Choroid plexus epithelial cell (primary cell): ENCODE measurements at regions not wholly inside any gene's neighbourhood (a gene's known extent, or its start where the extent isn't known, plus 50 kb on each side); places are given as distances from the start of the nearest gene placed in this dataset.

ENCODE experiments used
- DNase-seq: peaks from one replicate; pipeline ENCODE4 v3.0.0-alpha.2; 2010; ENCODE audit warnings: low read depth
- H3K4me3 ChIP-seq: 2 replicates; pipeline ENCODE4 v1.5.1; 2011; ENCODE audit warnings: low read depth, mild to moderate bottlenecking, control low read depth, low read length, moderate library complexity
- TF ChIP-seq, protein P1 (sequence below): conservative IDR thresholded peaks from 2 replicates; pipeline ENCODE4 v1.5.1; 2011; ENCODE audit warnings: low read depth, mild to moderate bottlenecking, control low read depth, inconsistent platforms, low read length, moderate library complexity

DNA sequence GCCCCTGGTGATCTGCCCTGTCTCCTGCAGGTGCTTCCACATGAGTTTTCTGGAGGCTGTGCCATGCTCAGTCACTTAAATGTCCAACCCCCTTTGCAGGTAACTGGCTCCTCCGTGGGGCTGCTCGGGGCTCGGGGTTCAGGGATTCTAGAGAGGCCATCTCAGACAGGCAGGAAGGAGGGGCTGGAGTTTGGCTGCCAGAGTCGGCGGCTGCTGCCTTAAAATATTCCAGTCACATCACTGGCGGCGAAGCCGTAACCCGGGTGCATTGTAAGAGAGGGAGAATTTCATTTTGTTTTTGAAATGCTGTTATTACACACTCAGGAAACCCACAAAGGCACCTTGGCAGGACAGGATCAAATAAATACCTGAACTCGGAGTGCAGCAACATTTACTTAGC, 212.9 kb upstream of the PMEPA1 start:
- TF ChIP-seq, protein P1, sequence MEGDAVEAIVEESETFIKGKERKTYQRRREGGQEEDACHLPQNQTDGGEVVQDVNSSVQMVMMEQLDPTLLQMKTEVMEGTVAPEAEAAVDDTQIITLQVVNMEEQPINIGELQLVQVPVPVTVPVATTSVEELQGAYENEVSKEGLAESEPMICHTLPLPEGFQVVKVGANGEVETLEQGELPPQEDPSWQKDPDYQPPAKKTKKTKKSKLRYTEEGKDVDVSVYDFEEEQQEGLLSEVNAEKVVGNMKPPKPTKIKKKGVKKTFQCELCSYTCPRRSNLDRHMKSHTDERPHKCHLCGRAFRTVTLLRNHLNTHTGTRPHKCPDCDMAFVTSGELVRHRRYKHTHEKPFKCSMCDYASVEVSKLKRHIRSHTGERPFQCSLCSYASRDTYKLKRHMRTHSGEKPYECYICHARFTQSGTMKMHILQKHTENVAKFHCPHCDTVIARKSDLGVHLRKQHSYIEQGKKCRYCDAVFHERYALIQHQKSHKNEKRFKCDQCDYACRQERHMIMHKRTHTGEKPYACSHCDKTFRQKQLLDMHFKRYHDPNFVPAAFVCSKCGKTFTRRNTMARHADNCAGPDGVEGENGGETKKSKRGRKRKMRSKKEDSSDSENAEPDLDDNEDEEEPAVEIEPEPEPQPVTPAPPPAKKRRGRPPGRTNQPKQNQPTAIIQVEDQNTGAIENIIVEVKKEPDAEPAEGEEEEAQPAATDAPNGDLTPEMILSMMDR, result no peak
- H3K4me3 ChIP-seq, result no peak overlapping the region
- DNase-seq, result no peak

GRCh38 chr20:57922083-57922482, 212.3 kb upstream of the PMEPA1 start:
- TF ChIP-seq, protein P1, result no peak
- no peak for DNase-seq

DNA sequence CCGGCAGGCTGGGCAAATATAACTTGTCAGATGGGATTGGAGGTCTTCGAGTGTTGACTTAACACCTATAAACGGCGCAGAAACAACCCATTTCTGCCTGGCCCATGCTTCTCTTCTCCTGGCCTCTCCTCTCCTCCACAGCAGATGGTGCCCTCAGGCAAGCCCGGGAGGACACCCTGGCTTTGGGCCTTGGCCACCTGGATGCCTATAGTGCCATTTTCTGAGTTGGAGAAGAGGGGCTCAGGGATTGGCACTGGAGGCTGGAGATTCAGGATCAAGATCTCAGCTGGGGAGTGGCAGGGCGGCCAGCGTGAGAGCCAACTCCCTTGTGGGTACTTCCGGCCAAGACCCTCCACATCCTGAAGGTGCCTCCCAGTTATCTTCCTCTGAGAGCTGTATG, 211.9 kb upstream of the PMEPA1 start:
- TF ChIP-seq, protein P1, result no peak
- no peak overlapping the region for H3K4me3 ChIP-seq
- DNase-seq, result no peak

More at GRCh38 chr20:57922083-57922482, 212.3 kb upstream of the PMEPA1 start:
- H3K4me3 ChIP-seq, result no peak overlapping the region

GRCh38 chr20:57920971-57921370, 211.2 kb upstream of the PMEPA1 start:
- no peak for DNase-seq

DNA sequence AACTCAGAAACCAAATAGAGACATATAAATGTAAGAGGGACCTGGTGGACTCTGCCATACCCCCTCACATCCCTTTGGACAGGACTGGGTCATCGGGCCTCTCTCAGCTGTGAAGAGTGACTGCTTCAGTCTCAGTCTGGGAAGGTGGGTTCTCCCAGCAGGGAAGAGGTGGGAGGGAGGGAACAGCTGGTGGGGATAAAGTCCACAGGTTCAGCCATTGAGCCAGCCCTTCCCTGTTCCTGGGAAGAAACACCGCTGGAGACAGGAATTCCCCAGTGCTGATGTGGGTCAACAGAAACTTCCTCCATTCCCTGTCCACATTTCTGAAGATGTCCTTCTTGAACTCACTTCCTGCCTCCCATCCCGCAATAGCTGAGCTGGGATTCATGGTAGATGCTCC, 209.2 kb upstream of the PMEPA1 start:
- H3K4me3 ChIP-seq, result no peak overlapping the region
- no peak for DNase-seq
- TF ChIP-seq, protein P1, result no peak

More at GRCh38 chr20:57920971-57921370, 211.2 kb upstream of the PMEPA1 start:
- H3K4me3 ChIP-seq, result no peak overlapping the region
- TF ChIP-seq, protein P1, result no peak

DNA sequence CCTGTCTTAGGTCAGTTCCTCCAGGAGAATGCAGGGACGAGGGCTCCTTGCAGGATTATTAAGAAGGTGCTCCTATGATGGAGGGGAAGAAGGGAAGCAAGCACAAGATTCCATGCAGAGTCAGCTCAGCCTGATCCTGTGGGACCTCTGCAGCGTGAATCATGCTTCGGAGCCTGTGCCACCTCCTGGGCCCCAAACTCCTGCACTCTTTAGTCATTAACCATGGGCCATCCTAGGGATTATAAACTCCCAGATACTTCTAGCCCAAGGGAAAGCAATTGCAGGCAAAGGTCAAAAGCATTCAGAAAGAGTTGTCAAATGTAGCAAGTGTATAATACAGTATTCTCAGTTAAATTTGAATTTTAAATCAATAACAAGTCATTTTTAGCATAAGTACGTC, 208.7 kb upstream of the PMEPA1 start:
- H3K4me3 ChIP-seq, result no peak overlapping the region
- TF ChIP-seq, protein P1, result no peak

GRCh38 chr20:57914205-57914604, 204.4 kb upstream of the PMEPA1 start:
- no peak overlapping the region for H3K4me3 ChIP-seq
- no peak for DNase-seq
- TF ChIP-seq, protein P1, result no peak

More for the DNA sequence above, 208.7 kb upstream of the PMEPA1 start:
- no peak for DNase-seq
